ENCODE measurements at regions not wholly inside any gene's neighbourhood (a gene's known extent, or its start where the extent isn't known, plus 50 kb on each side); places are given as distances from the start of the nearest gene placed in this dataset.

- H3K79me2 ChIP-seq (ENCODE audit: insufficient read depth, low read length): no peaks in the 10 kb centered on the region
- no peak overlapping the region for H4K5ac ChIP-seq (ENCODE audit: insufficient read length, low read depth, low read length)
- no peak for TF ChIP-seq CTCF (conservative IDR thresholded peaks at IDR 0.05)
- no peak overlapping the region for H3K56ac ChIP-seq (ENCODE audit: insufficient read length, low read depth, low read length)
- H2BK5ac ChIP-seq (ENCODE audit: insufficient read length, low read length): no peak overlapping the region
- H4K91ac ChIP-seq (ENCODE audit: insufficient read length, low read depth, low read length): no peak overlapping the region
- no peaks in the 10 kb centered on the region for H3K4me1 ChIP-seq (ENCODE audit: insufficient read depth, low read length)
- no peaks in the 10 kb centered on the region for H3K27me3 ChIP-seq (ENCODE audit: insufficient read depth, low read length)
- no peaks in the 10 kb centered on the region for H3K27me3 Mint-ChIP-seq (ENCODE audit: low read depth)
- H3K4me3 Mint-ChIP-seq: no peak overlapping the region
- H4K8ac ChIP-seq (replicated peaks; ENCODE audit: insufficient read length, low read depth, low read length): no peak overlapping the region
- no peaks in the 10 kb centered on the region for H3K4me1 Mint-ChIP-seq
- no peak overlapping the region for H2BK120ac ChIP-seq (ENCODE audit: low read depth, low read length, poor library complexity, severe bottlenecking)
- H2AFZ ChIP-seq (ENCODE audit: low read length): no peak overlapping the region
- H4K20me1 ChIP-seq (ENCODE audit: control insufficient read depth, insufficient read depth, insufficient read length): no peaks in the 10 kb centered on the region
- H2BK12ac ChIP-seq (ENCODE audit: insufficient read length, low read depth, low read length): no peak overlapping the region
- no peak overlapping the region for H2BK15ac ChIP-seq (ENCODE audit: low read depth, low read length)
- 100% methylated on average over 2 of the region's 5 CpGs for WGBS (ENCODE audit: extremely low coverage, insufficient read length, low lambda C conversion rate)
- no peak overlapping the region for H3K14ac ChIP-seq (ENCODE audit: insufficient read depth, low read length)
- DNase-seq: no peak
- H3K79me1 ChIP-seq (ENCODE audit: insufficient read depth, low read depth, low read length, poor library complexity, severe bottlenecking): no peaks in the 10 kb centered on the region
- no peak overlapping the region for H3K18ac ChIP-seq (ENCODE audit: insufficient read length, low read depth, low read length)
- no peak overlapping the region for H3K27ac ChIP-seq (ENCODE audit: insufficient read length, low read depth, low read length)
- no peaks in the 10 kb centered on the region for H3K9me3 ChIP-seq (ENCODE audit: control insufficient read depth, low read depth, low read length)
- H3K27ac Mint-ChIP-seq: no peak overlapping the region
- no peak overlapping the region for H3K9ac ChIP-seq (ENCODE audit: extremely low read depth, insufficient read length, low read length)
- no peaks in the 10 kb centered on the region for H3K23me2 ChIP-seq (ENCODE audit: insufficient read length, low read depth, low read length, poor library complexity, severe bottlenecking)
- H3K36me3 Mint-ChIP-seq (ENCODE audit: insufficient read depth in 1 of 3, low read depth in 3 of 3): no peaks in the 10 kb centered on the region
- no peak overlapping the region for H2BK20ac ChIP-seq (ENCODE audit: low read depth, low read length, poor library complexity, severe bottlenecking)
- H3K23ac ChIP-seq (ENCODE audit: insufficient read length, low read depth, low read length): no peak overlapping the region
- no peak overlapping the region for H3K4me2 ChIP-seq (ENCODE audit: insufficient read depth, insufficient read length, low read length)
- H3K9me3 Mint-ChIP-seq: no peaks in the 10 kb centered on the region
- H2AK5ac ChIP-seq (ENCODE audit: insufficient read length, low read length): no peak overlapping the region
- H3K4ac ChIP-seq (ENCODE audit: low read depth, low read length): no peak overlapping the region
- H3T11ph ChIP-seq (ENCODE audit: low read length): no peak overlapping the region
Observed at GRCh38 chr4:116952530-116953136, 132.7 kb downstream of the TRAM1L1 start.
